Activated CD4-positive, alpha-beta T cell treated with anti-CD3 and anti-CD28 coated beads, Interleukin-10, Interleukin-2, amounts not matched to agents 100 ng/mL and 50 ng/mL, durations not matched to agents 16 hours and 8 hours (primary cell): ENCODE measurements at regions not wholly inside any gene's neighbourhood (a gene's known extent, or its start where the extent isn't known, plus 50 kb on each side); places are given as distances from the start of the nearest gene placed in this dataset.

Source experiments
- DNase-seq: peaks from one replicate; pipeline ENCODE4 v3.0.0-alpha.2; 2020

DNA sequence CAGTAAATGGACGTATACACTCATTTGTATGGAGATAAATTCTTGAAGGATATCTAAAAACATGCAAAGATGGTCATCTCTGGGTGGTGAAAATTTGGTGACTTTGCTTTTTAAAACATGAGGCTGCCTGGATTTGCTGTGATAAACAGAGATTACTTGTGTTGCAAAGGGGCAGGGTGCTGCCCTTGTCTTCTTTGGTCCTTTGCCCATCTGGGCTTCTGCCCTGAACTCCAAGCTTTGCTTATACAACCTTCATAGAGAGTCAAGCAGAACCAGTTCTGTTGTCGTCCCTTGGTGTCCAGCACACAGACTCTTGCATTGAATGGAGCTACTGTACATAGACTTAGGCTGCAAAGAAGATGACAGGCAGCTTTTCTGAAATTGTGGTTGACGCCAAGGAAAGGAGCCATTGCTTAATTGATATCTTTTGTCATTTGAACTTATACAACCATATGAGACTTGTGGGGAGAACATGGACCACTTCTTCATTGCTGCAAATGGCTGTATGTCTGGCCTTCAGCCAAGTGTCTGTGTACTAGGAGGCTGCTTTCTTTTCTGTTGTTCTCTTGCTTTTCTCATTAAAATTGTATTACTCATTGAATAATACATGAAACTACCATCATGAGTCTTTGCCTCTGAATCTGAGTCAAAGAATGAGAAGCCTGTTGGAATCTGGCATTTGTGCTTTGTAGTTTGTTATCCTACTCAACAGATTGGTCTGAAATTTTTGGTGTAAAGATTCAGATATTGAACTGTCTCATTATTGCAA, 152.5 kb downstream of the DMRT2 start:
- DNase-seq = no peak

DNA sequence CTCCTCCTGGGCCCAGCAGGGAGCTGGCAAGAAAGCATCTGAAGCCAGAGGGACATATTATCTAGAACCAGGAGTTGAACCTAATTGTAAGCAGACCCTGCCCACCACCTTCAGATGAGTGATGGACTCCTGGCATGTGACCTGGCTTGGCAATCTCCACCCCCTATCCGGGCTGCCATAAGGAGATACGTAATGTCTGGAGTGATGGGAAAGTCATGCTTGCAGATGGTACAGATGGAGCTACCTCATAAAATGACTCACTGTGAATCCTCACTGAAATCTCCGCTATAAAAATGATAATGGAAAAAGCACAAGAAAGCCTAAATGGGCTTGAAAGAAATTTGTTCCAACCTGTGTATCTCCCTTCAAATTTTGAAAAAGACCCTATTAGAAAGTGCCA, 157.5 kb downstream of the DMRT2 start:
- no peak for DNase-seq

DNA sequence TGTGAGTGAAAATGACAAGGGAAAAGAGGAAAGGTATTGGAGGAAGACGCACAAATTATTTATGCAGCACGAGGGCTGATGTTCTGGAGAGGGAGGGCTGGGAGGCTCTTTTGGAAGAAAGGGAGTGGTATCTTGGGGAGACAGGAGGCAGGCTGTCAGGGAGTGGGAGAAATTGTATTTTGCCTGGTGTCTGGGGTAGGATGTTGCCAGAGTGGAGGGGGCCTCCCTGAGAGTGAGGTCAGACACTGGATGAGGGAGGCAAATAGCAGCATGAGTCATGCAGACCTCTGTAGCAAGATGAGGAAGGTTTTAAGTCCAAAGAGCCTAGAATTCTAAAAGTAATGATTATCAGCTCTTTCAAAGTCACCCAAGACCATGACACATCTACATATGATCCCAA, 158.0 kb downstream of the DMRT2 start:
- no peak for DNase-seq

DNA sequence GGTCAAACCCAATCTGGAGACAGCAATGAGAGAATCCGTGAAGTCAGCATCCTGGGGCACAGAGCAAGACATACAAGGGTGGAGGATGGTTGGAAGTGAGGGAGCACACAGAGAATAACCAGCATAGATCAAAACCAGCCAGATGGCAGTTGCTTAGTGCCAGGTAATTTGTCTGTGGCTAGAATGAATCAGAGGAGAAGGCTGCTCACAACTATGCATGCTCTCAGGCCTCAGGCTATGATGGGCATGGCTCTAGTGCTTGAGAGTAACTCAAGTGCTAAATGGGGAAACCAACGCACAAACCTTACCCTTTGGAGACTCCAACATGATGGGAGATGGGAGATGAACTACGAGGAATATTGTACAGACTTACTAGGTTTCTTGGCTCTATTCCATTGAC, 160.8 kb downstream of the DMRT2 start:
- DNase-seq = no peak

DNA sequence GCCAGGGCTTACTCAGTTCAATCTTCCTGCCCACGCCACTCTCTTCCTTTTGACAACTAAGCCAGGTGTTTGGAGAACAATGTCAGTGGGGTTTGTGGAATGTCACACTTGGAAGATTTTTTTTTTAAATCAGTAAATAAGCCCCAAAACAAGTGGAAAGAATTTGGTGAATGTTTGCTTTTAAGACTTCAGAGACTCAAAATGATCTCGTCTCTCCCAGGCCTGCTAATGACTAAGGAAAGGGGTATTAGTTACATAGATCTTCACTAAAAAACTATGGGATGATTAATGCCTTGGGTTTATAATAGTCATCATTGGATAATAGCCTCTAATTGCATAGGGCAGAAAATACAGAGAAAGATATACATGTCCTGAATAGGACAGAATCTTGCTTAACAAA, 166.4 kb downstream of the DMRT2 start:
- no peak for DNase-seq

DNA sequence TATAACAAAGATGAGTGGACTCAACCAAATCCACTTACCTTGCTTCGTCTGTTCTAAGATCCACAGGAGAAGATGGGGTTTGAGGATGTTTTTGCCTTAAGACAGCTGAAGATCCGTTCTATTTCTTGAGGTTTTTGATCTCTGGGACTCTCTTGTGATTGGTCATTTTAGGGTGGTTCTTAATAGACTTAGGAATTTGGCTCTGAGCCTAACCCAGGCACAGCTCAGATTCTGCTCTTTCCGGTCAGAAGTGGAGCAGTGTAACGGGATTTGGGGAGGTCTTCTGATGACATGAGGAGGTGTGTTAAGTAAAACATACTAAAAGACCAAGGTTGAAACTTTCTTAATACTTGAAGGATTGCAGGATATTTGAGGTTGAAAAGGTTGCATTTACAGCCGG, 166.9 kb downstream of the DMRT2 start:
- no peak for DNase-seq

DNA sequence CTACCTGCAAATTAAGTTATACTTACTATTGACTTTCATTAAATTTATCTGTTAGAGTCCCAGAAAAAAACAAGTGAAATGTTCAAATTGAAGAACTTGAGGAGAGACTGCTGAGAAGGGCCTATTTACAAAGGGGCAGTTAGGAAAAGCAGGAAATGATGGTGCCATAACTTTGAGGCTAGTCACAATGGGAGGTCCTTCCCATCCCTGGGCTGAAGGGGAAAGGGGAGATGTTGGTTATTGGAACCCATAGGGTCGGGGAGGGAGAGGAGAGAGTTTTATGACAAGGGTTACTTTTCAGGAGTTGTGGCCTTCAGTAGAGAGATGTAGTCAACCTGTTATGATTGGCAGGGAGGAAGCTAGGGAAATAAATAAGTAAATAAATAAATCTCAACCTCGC, 169.1 kb downstream of the DMRT2 start:
- no peak for DNase-seq

DNA sequence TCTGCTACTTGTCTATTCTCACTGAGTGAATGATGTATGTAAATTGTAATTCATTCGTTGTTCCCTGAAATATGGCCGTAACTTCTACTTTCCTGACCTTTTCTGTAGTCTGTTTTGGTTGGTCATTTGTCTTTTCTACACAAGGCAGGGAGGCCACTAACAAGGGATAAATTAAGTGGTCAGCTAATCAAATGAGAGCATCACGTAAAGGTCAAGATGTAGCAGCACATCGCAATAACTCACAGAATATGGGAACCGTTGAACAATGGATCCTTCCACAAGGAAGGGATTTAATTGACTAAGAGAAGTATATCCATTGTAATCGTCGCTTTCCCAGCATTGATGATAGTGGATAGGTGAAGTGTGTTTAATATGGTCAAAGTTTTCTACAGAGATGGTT, 171.1 kb downstream of the DMRT2 start:
- no peak for DNase-seq

DNA sequence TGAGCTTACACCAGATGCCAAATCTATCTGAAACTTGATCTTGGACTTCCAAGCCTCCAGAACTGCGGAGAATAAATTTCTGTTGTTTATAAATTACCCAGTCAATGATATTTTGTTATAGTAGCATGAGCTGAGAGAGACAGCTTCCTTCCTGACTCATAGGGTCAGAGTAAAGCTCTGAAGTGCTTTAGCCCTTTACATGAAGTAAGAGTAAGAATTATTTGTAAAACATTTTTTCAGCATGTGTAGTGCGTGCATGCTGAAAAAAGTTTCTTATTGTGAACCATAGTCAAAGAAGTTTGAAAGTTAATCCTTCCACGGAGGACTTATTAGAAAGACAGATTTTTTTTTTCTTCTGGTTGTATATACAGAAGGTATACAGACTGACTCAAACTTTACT, 172.4 kb downstream of the DMRT2 start:
- DNase-seq = no peak

DNA sequence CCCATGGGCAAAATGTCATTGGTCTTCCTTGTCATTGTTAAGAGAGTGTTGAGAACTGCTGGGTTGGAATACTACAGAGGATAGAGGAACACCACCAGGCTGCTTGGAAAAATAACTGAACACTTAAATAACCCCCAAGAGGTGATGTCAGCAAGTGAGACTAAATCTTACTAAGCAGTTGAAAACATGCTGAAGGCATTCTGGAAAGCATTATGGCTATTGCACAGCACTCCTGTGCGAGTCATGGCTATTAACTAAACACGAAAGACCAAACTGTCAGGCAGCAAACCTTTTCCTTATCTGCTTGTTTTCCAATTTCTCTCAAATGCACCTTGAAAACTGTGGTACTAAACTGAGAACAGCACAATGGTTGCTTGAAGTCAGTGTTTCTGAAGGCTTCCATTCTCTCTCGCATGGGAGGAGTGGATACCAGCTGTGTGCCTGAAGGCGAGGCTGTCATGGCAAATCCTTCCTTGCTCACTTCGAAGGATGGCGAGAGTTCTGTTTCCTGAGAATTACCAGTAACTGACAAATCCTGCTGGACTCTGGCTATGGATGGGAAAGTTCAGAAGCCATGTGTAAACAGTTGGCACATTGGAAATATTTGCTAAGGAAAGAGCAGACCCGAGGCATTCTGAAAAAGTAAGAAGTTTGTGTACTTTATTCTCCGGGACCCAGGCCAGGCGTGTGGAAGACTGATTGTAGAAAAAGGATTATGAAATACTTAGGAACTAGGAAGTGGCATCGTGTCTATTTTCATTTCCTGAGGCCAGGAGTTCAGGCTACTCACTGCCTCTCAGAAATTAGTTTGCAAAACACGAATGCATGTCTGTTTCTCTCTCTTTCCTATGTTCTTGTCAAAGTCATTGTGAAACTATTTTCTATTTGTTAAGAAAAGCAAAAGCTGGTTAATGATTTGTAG, 182.1 kb downstream of the DMRT2 start:
- no peak for DNase-seq

DNA sequence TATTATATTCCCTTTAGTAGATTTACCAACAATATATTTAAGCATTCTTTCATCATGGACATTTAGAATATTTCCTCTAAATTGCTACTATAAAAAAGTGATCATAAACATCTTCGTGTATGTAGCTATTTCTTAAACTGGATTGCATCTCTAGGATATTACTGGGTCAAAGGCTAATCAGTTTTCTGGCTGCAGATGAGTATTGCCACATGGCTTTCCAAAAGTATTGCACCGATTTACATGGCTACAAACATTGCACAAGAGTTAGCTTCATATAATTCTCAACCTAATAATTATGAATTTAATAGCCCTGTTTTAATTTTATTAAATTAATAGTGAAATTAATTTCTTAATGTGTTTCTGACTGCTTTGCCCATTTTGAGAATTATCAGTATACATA, 183.4 kb downstream of the DMRT2 start:
- DNase-seq = no peak

DNA sequence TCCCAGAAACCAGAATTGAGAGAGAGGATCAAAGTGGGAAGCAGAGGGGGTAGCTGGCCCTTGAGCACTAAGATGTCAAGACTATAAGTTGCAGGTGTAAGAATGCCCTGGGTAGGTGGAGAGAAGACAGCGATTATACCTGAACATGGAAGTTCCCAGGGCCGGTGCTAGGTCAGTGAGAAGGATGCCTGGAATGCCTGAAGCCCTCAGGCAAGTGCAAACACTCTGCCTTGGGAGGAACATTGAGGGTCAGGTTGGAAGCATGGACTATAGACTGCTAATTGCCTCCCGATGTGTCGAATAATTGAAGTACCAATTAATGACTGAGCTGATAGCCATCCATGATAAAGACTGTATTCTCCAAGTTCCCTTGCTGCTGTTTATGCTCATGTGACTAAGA, 185.5 kb downstream of the DMRT2 start:
- no peak for DNase-seq

DNA sequence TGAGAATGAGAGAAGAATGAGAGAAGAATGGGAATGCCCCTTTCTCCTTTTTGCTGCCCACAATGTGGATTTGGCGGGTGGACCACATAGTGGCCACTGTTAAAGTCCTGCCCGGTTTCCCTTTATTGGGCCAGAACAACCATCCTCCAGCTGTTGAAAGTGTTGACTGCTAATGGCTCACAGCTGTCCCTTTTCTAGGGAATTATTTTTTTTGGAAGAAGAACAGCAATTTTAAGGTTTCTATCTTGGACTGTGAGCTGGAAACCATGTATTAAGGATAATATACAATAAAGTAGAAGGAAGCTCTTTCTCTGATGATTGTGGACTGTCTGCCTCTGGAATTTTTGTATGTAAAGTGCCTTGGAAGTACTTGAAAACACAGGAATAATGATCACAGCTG, 185.9 kb downstream of the DMRT2 start:
- no peak for DNase-seq

DNA sequence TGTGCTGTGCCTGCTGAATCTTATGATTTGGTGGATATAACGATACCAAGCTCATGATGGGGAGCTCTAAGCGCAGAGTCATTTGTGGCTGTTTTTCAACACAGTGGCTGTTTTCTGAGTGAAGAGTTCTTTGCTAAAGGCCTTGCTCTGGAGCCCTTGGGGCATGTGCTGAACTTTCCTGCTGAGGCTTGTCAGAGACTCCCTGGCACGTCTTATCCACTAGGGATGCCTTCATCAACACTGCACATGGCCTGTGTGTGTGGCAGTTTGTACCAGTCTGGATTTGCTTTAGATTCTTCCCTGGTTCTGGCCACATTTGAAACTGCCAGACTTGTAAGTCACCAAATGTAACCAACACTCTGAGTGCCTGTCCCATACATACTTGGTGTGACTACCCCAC, 188.2 kb downstream of the DMRT2 start:
- DNase-seq = no peak

DNA sequence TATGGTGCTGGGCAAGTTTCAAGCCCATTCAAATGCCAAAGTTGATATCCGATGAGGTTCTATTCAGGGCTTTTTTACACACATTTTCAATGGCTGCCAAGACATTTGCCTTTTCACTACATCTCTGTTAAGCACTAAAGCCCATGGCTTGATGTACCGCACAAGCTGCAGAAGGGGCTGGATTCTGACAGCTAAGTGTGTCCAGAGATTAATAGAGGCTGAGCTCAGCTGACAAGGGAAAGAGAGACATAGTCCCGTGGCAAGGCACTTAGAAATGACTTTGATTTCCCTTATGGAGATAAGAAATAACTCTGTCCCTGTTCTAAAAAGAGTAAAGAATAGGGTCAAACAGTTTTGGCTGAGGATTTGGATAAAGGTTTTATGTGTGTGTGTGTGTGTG, 198.6 kb downstream of the DMRT2 start:
- no peak for DNase-seq

DNA sequence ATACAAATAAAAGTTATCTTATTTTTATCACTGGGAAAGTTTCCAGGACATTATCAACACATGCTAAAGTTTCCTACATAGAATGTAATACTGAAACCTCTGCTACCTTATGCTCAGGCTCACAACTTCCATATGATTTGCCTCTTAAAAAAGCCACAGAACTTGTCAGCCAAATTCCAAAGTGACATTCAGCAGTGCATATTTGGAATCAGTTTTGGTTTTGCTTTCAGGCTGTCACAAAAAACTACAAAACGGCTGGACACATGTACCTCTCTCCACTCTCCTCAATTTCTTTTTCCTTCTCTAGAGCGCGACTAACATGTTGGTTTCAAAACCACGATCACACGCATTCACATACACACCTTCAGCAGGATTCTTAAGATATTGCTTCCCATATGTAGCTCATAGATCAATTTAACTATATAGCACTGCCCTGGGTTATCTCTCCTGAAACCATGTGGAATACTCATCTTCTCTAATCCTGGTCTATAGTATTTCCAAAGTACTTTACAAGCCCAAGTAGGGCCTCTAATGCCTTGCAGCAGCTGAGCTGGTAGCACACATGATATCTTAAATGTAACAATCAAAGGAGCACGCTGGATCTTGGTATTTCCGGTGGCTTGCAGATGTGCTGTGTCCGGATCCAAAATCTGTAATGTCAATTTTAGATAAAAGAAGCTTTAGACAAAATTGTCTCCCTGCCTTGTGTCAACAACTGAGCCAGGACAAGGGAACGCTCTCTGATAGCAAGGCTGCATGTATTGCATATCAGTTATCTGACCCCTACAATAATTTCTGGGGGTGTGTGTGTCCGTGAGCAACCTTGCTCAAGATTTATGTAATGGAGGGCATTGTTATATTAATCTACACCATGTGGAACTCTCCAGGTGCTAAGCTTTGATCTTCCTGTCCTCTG, 203.2 kb downstream of the DMRT2 start:
- DNase-seq = no peak

DNA sequence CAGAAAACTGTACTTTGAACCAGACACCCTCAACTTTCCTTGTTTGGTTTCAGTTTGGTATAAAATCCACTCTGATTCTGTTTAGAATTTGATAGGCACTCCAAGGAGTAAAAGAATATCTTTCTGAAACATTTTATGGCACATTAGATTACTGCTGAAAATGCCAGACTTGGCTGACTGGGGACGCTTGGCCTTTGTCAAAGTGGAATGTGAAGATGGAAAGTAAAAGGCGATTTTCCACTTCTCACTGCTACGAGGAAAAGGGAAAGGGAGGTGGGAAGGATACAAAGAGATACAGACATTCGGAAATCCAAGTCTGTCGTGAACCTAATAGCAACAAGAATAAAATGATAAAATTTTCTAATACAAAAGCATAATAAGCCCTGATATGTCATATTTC, 203.9 kb downstream of the DMRT2 start:
- no peak for DNase-seq

DNA sequence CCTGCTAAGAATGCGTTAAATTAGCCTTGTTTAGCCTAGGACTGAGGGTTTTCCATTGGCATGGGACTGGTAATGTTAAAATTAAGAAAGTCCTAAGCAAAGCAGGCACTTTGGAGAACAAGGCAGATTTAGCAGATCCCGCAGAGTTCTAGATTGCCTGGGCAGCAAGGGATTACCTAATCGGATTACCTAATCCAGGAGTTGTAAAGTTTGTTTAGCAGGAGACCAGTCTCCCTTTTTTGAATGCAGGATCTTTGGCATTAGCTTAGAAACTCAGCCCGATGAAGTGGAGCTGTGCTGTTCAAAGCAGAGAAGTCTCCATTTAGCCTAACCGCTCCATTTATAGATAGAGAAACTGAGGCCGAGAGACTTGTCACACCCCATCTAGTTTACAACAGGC, 206.0 kb downstream of the DMRT2 start:
- DNase-seq = no peak

DNA sequence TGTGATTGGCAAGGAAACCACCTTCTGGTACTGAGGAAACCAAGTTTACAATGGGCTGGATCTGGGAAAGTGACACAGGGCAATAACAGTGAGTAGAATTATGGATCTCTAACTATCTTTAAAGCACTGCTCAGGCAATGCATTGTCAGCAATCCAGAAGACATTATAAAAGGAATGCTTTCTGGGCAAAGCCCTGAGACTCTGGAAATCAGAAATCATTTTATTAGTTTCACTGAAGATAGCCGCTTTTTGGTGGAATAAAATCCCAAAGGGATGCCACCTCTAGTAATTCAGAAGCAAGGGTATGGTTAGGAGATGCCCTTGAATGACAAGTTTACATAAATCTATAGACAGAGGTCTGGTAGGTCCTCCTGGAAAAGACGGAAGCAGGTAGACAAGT, 211.1 kb downstream of the DMRT2 start:
- DNase-seq = no peak

DNA sequence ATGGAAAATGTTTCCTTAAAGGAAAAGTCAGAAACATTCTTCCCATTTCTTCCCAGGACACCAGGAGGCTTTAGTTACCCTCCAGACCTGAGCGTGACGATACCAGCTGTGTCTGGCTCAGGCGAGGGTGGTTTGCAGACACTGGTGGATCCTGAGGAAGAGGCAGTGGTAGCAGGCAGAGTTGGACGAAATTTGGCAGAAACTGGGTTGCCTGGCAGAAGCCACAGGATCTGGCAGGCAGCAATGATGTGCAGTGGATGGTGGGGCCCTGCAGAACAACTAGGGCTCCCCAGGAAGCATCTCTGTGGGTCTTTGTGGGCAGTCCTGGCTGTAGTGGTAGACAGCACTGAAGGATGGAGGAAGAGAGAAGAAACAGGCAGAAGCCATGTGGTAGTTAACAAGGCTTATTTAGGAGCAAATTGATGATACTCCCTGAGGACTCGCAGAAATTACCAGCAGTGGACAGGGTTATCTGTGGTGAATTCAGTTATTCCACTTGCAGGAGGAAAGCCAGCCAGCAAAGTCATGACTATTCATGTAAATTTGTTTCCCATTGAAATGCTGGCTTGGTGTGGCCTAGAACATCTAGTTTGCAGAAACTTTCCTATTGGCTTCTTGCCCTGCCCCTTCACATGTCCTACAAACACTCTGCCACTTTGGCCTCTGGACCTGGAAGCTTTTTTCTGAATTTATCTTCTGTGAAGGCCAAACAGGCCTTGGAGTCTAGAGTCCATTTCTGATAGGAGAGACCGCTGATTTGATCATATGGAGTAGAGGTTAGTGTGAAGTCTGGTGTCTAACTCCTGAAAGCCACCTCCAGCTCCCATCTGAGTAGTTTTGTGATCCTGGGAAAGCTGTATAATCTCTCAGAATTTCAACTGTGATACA, 212.0 kb downstream of the DMRT2 start:
- no peak for DNase-seq

DNA sequence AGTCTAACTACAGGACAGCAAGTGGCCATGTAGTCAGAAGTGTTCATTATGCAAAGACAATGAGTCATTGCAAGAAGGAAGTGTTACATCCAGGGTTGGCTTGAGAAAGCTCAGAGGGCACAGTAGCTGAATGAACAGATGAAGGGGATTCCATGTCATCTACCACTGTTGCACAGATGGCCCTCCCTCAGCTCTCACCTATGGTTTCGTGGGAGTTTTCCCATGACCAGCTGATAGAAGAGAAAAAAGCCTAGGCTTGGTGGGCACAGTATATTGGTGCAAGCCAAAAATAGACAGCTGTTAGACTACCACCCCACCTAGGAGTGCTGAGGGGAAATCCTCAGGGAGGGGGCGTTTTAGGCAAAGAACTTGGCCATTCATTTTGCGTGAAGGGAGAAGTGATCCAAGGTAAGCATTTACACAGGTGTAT, 217.0 kb downstream of the DMRT2 start:
- no peak for DNase-seq

DNA sequence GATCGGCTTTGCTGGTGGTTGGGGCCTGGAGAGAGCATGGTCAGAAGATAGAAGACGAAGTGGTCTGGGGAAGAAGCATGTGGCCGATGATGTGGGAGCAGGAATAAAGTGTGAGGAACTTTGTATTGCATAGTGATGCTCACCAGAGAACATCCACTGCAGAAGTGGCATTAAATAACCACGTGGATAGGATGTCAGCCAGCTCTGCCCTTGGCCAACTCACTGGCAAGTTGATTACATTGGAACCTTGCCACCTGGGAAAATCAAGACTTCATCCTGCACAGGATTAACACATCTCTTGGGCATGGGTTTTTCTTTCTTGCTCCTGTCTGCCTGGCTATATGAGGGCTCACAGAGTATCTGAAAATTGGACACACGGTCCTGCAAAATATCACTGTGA, 217.4 kb downstream of the DMRT2 start:
- no peak for DNase-seq
